NCI-H146 (cell line): ENCODE measurements at regions not wholly inside any gene's neighbourhood (a gene's known extent, or its start where the extent isn't known, plus 50 kb on each side); places are given as distances from the start of the nearest gene placed in this dataset.
"Not testable (repeated sequence)": the region's sequence is repeated elsewhere in the genome, so short reads cannot be mapped to it uniquely, and the experiment has no call there.

ENCODE experiments used
- DNase-seq: peaks from one replicate; lab custom pipeline; 2025; lab: John Stamatoyannopoulos, UW

GRCh38 chr3:10706156-10706739, 109.8 kb upstream of the SLC6A11 start:
- no peak for DNase-seq

GRCh38 chr3:10706740-10707399, 109.2 kb upstream of the SLC6A11 start:
- no peak for DNase-seq

DNA sequence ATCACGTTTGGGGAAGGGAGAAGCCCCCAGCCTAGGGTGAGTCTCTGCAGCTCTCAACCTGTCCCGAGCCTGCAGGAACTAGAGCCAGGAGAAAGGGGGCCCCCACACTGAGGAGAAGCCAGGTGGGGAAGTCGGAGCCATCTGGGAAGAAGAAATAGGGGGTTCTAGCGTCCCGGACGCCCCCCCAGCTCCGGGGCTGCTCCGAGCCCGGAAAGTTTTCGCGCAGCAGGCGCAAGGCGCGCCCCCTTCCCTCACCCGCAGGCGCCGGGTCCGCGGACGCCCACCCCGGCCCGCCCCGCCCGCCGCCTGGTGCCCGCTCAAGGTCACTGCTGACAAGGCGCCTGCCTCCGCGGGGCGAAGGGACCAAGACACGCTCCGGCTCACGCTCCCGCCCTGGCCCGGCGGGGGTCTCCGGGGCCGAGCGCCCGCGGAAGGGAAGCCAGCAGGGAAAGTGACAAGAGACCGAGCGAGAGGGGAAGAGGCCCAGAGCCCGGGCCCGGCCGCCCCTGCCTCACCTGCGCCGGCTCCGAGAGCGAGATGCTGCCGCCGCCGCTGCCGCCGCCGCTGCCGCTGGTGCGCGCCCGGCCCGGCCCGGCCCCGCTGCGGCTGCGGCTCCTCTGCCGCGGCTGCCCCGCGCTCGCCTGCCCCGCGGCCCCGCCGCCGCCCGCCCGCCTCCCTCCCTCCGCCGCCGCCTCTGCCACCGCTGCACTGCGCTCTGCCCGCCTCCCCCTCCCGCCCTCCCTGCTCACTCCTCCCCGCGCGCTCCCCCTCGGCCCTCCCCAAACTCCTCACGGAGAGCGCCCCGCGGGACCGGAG, 108.4 kb upstream of the SLC6A11 start:
- DNase-seq = no peak

GRCh38 chr3:10708216-10708893, 107.7 kb upstream of the SLC6A11 start:
- DNase-seq = no peak

GRCh38 chr3:10709110-10709781, 106.8 kb upstream of the SLC6A11 start:
- DNase-seq = no peak

DNA sequence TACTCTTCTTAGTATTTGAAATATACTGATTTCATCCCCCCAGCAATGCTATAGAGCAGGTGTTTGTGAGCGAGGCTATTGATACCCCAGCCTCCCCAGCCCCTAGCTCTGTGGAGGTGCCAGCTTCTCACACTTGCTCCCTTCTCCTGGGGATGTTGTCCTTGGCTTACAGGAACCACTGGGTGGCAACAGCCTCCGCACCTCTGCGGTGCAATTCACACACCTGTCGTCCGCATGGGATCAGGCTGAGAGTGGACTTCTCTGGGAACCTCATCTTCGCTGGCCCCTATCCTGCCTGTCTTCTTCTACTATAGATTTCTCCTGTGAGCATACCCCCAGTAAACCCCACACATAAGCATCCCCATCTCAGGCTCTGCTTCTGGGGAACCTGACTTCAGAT, 103.9 kb upstream of the SLC6A11 start:
- DNase-seq = no peak

- DNase-seq = no peak
Observed at GRCh38 chr3:10713656-10714055, 102.4 kb upstream of the SLC6A11 start.

GRCh38 chr3:10715886-10716285, 100.1 kb upstream of the SLC6A11 start:
- DNase-seq = no peak

DNA sequence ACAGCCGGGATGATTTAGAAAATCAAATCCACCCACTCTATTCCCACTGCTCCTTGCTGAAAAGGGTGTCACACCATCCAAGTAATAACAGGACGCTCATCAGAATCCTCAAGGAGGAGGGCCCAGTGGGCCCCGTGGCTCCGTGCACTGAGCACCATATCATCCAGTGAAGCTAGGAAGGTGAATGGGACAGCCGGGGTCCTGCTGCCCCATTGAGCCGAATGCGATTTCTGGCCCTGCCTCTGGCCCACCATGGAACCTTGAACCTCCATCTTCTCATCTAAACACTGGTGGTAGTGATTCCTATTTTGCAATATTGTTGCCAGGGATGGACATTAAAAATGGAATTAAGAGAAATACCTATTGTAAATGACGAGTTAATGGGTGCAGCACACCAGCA, 99.1 kb upstream of the SLC6A11 start:
- DNase-seq = no peak

- DNase-seq = no peak
Observed at GRCh38 chr3:10717756-10718155, 98.3 kb upstream of the SLC6A11 start.

GRCh38 chr3:10721101-10721500, 94.9 kb upstream of the SLC6A11 start:
- DNase-seq = no peak

- no peak for DNase-seq
Observed at GRCh38 chr3:10722911-10723310, 93.1 kb upstream of the SLC6A11 start.

GRCh38 chr3:10723991-10724390, 92.0 kb upstream of the SLC6A11 start:
- no peak for DNase-seq

DNA sequence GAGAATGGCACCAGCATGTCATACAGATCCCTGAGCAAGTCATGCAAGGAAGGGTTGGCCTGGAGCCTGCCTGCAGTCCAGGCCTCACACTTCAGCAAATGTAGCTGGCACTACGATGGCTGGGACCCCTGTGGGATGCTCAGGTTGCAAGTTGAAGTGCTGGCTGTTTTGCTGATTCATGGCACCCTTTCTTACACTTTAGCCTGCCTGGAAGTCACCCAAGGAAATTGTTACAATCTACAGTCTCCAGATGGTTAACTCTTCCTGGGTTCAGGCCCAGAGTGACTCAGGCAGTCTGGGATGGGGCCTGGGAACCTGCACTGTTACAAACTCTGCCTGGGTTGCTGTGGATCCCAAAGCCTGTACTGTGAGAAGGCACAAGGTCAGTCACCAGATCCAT, 91.0 kb upstream of the SLC6A11 start:
- no peak for DNase-seq

GRCh38 chr3:10725846-10726245, 90.2 kb upstream of the SLC6A11 start:
- DNase-seq = no peak

- no peak for DNase-seq
Observed at GRCh38 chr3:10726787-10727186, 89.2 kb upstream of the SLC6A11 start.

DNA sequence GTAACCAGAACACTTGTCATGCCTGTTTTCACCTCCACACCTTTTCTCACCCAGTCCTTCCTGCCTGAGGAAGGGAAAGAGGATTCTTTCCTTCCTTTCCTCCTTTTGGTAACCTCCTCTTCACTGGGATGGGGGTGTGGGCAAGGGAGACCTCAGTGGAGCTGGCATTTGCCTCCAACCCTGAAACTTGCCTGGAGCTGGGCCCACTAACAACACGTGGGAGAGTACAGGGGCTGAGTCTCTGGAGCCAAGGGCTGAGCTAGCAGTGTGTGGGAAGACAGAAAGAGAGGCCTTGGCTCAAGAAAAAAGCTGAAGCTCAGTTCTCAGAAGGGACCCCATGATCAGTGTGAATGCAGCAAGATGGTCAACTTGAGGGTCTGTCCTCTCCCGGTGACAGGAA, 86.6 kb upstream of the SLC6A11 start:
- no peak for DNase-seq

DNA sequence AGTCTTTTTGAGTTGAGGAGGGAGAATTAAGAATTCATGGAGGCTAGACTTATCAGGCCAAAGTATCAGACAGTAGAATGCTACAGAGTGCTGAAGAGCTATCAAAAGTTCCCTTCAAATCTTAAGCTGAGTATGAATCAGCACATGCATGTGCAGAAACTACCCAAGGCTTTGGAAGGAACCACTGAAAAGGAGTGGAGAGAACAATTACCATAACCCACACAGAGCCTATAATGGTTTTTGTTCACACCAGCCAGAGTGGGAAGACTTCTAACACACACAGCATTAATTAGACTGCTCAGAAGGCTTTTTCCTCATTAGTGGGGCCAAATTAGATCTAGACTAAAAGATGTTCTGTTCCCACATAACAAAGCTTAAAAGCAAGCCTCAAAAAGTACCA, 83.7 kb upstream of the SLC6A11 start:
- DNase-seq = no peak

- no peak for DNase-seq
Observed at GRCh38 chr3:10733297-10733696, 82.7 kb upstream of the SLC6A11 start.

DNA sequence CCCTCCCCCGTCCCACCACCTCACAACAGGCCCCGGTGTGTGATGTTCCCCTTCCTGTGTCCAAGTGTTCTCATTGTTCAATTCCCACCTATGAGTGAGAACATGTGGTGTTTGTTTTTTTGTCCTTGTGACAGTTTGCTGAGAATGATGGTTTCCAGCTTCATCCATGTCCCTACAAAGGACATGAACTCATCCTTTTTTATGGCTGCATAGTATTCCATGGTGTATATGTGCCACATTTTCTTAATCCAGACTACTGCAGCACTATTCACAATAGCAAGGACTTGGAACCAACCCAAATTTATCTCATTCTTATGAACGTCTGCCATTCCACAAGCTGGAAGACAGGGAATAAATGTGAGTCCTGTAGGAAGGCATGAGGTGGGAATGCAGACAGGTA, 79.6 kb upstream of the SLC6A11 start:
- not testable (repeated sequence) for DNase-seq

- DNase-seq = no peak
Observed at GRCh38 chr3:10737785-10738184, 78.2 kb upstream of the SLC6A11 start.

DNA sequence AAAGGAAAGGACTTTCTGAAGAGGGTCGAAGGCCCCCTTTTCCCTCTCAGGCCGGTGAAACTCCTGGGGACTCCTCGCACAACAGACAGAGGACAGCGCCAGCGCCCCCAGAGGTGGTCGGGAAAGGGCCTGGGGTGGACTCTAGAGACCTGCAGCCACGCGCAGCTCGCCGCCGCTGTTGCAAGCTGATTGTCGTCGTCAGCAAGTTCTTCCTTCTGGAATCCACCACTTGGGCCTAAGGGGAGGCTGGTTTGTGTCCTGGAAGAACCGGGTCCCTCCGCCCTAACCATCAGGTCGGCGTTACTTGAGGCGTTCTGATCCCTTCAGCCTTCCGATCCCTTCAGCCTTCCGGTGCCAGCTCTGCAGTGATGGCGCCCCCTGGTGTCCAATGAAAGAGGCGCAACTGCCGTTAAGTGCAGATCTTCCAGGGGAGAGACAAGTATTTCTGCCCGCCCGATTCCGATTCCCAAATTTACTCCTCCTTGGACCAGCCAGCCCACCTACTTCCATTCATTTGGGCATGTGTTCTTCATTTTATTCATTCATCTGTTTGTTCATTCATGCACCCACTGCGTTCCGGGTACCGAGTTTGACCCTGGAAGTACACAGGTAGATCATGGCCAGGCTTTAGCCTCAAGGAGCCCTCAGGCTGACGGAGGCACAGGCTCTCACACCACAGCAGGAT, 77.2 kb upstream of the SLC6A11 start:
- DNase-seq = peak; percentile 28
